Bone marrow (tissue), 2 donors: ENCODE measurements at regions not wholly inside any gene's neighbourhood (a gene's known extent, or its start where the extent isn't known, plus 50 kb on each side); places are given as distances from the start of the nearest gene placed in this dataset.
"Not testable (repeated sequence)": the region's sequence is repeated elsewhere in the genome, so short reads cannot be mapped to it uniquely, and the experiment has no call there.

ENCODE experiments used
- DNase-seq, 2 donors: peaks; one replicate each; lab custom pipeline; 2025; lab: John Stamatoyannopoulos, UW

DNA sequence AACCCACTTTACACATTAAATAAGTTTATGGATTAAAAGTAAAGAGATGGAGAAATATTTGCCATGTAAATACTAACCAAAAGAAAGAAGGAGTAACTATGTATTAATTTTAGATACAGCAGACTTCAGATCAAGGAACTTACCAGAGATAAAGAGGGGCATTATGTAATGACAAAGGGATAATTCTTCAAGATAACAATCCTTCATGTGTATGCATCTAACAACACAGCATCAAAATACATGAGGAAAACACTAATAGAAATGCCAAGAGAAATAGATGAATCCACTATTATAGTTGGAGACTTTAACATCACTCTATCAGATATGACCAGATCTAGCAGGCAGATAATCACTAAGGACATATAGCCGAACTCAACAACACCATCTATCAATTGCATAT is 149.8 kb upstream of the ANKRD55 start:
- no peak for DNase-seq

DNA sequence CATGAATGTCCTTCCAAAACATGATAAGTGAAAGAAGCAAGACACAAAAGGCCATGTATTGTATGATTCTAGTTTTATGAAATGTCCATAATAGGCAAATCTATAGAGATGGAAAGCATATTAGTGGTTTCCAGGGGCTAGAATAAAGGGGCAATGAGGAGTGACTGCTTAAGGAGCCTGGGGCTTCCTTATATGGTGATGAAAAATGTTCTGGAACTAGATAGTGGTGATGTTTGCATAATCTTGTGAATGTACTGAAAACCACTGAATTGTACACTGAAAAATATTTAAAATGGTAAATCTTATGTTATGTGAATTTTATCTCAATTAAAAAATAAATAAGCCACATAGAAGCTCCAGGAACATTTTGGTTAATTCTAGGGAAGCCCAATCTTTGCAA is 144.4 kb upstream of the ANKRD55 start:
- DNase-seq: no peak

DNA sequence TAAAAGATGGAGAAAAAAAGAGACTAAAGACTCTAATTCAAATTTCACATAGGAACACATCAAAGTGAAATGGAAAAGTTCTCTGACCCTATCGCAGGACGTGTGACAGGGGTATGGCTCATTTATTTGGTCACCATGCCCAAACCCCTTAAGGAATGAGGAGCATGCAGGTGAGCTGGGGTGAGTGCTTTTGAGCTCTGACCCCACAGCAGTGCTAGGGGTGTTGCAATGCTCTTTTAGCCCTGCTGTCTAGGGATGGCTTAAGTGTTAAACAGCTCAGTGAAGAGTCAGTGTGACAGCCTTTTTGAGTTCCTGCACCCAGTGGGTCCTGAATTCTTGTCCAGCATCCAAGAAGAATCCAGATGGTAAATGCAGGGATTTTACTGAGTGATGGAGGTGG is 143.0 kb upstream of the ANKRD55 start:
- DNase-seq: no peak

DNA sequence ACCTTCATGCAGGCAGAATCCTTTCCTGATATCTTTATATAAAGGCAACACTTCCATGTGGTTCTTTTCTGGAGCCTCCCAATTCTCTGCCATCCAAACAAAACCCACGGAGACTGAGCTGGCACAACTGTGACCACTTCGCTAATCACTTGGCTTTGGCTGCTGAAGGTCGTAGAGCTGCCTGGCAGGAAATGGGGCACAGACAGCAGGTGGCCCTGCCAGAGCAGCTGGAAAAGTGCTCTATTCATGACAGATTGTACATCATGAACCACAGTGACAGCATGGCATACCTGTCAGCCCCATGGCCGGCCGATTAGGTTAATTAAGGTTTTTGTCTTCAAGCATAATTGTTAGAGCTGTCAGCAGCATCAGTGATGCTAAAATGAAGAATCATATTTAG is 141.9 kb upstream of the ANKRD55 start:
- no peak for DNase-seq

DNA sequence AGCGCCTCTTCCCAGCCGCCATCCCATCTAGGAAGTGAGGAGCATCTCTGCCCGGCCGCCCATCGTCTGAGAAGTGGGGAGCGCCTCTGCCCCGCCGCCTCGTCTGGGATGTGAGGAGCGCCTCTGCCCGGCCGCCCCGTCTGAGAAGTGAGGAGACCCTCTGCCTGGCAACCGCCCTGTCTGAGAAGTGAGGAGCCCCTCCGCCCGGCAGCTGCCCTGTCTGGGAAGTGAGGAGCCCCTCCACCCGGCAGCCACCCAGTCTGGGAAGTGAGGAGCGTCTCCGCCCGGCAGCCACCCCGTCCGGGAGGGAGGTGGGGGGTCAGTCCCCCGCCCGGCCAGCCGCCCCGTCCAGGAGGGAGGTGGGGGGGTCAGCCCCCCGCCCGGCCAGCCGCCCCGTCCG is 139.4 kb upstream of the ANKRD55 start:
- DNase-seq: not testable (repeated sequence)

DNA sequence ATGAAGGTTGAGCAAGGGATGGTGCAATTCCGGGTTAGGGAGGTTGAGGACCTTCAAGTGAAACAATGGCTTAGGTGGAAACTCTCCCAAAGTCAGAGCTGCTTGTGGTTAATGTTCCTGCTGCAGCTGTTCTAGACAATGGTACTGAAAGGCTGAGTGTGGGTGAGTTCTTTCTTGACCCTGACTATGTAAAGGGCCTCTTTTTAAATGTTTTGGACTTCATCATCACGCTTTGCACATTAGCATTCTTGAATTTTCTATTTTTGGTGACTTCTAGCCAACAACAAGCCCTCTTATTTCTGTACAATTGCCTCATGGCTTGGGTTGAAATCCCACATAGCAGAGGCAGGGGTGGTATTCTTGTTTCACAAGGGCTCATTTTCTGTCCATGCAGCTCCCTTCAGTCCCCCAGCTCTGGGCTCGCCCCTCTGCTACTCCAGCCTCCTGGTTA is 136.3 kb upstream of the ANKRD55 start:
- DNase-seq: no peak

DNA sequence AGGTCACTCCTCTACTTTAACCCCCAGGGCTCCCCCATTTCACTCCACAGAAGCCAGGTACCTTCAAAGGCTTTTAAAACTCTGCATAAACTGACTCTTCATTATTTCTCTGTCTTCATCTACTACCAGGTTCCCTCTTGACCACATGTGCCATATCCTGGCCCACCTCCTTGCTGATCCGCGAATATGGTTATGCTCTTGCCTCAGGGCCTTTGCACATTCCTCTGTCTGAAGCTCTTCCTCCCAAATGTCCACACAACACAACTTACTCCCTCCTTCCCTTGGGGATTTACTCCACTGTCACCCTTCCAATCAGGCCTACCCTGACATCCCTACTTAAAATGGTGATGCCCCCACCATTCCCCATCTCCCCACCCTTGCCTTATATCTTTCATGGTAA is 134.6 kb upstream of the ANKRD55 start:
- DNase-seq: no peak

DNA sequence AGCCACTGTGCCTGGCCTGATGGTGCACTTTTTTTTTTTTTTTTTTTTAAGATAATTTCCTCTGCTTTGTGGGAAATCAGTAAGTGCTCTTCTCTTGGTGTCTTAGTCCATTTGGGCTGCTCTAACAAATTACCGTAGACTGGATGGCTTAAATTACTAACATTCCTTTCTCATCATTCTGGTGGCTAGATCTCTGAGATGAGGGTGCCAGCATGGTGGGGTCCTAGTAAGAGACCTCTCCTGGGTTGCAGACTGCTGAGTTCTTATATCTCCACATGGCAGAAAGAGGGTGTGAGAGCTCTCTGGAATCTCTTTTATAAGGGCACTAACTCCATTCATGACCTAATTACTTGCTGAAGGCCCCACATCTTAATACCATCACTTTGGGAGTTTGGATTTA is 133.9 kb upstream of the ANKRD55 start:
- DNase-seq: no peak

DNA sequence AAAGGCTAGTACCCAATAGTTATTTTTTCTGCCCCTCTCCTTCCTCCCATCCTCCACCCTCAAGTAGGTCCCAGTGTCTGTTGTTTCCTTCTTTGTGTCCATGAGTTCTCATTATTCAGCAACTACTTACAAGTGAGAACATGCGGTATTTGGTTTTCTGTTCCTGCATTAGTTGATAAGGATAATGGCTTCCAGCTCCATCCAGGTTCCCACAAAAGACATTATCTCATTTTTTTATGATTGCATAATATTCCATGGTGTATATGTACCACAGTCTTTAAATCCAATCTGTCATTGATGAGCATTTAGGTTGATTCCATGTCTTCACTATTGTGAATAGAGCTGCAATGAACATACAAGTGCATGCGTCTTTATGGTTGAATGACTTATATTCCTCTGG is 128.3 kb upstream of the ANKRD55 start:
- no peak for DNase-seq

DNA sequence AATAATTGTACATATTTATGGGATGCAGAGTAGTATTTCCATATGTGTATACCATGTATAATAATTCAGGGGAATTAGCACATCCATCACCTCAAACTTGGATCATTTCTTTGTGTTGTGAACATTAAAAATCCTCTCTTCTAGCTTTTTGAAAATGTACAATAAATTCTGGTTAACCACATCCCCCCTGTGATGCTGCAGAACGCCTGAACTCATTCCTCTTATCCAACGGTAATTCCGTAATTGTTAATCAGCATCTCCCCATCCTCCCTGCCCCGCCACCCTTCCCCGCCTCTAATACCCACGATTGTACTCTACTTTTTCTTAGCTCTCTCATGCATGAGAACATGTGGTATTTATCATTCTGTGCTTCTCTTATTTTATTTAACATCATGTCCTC is 127.7 kb upstream of the ANKRD55 start:
- no peak for DNase-seq

DNA sequence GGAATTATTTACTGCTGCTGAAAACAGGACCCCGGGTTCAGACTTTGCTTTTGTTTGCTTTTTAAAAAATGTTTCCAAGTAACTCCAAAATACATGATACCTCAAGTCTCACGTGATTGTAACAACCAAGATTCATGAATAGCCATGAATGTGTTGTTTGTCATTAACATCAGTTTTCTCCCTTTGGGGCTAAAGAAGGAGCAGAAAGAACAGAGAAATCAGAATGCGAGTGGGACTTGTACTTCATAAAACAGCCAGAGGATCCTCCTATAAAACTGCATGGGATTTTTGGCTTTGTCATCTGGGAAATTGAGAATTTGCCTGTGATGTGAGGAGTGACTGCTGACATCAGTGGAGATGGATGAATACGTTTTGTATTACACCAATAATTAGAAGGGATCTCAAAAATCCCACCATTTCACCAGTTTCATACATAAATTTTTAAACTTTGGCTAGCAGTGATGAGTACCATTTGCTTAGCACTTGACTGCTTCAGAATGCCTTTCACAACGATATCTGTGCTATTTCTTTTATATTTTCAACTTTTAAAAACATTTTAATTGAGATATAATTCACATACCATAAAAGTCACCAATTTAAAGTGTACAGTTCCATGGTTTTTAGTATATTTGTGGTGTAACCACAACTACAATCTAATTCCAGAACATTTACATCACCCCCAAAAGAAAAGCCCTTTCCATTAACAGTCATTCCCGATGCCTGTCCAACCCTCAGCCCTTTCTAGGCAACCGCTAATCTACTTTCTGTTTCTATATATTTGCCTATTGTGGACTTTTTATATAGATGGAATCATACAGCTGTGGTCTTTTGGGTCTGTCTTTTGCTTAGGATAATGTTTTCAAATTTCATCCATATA is 126.9 kb upstream of the ANKRD55 start:
- DNase-seq: no peak

DNA sequence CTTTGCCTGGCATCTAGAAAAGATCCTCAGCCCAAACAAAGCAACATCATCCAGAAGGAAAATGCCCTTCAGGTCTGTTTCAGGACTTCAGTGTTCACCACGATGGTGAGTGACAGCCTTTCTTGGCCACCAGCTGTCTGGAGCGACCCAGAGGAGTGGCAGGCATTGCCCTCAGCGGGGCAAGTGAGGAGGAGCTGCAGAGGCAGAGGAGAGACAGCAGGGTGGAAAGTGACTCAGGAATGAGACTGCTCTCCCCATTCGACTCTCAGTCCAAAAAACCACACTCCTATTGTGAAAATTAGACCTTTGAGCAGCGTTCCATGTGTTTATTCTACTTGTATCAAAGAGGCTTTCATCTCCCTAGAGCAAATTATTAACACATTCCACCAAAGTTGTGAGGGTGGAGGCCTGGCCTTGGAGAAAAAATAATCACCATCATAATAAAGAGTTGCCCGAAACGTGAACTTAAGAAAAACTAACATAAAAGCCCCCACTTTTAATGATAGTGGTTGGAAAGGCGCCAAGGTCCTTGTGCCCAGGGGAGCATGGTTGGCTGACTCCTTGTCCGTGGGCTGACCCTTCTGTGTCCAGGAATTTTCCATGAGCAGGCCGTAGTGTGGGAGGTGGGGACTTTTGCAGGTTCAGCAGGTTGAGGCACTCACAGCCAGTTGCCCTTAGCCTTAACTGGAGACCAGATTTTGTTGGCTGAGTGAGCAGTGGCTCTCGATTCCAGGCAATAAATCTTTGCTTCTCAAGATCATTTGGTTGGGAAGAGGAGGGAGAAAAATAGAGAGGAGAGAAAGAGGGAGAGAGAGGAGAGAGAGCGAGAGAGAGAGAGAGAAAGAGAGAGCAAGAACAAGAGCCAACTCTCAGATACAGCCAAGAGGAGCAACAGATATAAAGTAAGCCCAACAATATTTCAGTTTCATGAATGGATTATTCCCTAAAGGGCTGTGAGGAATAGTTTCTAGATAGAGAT is 125.9 kb upstream of the ANKRD55 start:
- DNase-seq: no peak

DNA sequence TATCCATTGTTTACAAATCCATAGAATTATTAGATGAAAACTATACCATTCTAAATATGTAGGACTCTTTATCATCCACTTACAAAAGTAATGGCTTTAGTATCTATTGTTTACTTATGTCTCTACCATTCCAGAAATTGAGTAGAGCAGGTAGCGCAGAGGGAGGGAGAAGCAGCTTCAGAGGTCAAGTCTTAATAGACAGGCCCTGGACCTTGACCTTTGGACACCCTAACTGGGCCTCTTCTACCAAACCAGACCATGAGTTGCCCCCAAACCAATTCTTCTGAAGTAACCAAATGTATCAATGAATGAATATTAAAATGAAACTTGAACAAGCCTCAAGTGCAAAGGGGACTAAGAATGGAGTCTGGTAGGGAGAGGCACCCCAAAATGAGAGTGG is 124.9 kb upstream of the ANKRD55 start:
- no peak for DNase-seq

DNA sequence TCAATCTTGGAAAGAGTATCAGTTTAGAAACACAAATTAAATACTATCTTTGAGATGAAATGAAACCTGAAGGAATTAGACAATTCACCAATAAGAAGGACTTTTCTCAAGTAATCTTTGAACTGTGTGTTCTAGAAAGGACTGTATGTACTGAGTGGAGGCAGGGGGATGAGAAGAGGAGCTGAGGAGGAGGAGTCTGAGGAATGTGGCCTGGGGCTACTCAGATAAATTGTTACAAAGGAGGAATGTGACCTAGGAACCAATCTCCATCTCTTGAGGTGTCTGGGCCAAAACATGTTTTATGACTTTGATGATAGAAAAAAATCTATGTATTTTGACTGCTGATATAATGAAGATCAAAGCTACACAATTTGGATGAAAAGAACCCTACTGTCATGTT is 124.3 kb upstream of the ANKRD55 start:
- DNase-seq: no peak

DNA sequence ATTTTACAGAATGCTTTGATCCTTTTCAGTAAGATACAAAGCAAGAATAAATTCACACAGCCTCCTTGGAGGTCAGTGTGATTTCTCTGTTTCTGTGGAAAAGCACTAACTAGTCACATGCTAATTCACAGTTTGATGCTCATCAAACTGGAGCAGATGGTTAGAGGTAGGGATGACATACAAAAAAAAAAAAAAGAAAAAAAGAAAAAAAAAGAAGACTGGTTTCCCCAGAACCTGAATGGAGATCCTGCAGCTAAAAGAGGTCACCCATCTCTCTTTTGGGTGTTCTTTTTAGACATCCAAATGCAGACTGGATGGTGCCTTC is 123.7 kb upstream of the ANKRD55 start:
- no peak for DNase-seq

DNA sequence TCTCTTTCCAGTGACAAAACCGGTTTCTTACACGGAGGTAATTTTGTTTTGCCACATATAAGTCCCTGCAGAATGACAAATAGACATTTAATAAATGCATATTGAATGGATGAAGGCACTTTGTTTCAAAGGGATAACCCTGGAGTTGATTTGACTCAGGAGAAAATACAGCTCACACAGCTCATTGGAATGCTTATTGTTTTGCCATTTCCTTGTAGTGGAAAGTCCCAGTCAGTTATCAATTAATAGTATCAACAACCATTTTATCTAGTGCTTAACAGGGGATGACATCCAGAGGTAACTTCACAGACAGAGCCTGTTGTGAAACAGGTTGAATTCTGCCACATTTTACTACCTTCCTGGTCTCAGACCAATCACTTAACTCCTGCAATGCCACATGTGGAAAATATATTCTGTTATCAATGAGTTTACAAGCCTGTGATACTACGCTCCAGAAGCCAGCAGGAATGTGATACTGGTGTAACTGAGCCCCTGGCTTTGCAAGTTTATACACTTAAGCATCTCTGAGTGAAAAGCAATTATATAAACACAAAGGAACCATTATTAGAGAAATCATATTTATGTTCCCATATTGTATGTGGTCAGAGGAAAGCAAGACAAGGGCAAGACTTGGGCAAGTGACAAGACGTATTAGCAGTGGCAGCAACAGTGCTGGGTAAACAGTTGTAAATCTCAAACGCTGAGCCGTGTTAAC is 123.1 kb upstream of the ANKRD55 start:
- no peak for DNase-seq

DNA sequence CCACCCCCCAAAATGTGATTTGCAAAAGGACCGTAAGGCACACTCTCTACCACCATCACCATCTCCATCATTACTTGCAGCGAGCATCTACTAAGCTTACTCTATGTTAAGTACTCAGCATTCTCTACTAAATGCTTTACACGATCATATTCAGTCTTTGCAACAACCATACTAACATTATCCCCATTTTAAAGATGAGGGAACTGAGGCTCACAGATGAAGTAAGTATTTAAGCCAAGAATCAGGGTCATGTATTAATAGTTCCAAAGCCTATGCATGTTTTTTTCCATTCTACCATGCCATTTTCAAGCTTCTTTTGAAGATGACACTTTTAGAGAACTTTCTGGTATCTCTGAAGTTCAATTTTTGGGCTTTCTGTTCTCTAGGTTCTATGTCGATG is 121.7 kb upstream of the ANKRD55 start:
- DNase-seq: no peak

DNA sequence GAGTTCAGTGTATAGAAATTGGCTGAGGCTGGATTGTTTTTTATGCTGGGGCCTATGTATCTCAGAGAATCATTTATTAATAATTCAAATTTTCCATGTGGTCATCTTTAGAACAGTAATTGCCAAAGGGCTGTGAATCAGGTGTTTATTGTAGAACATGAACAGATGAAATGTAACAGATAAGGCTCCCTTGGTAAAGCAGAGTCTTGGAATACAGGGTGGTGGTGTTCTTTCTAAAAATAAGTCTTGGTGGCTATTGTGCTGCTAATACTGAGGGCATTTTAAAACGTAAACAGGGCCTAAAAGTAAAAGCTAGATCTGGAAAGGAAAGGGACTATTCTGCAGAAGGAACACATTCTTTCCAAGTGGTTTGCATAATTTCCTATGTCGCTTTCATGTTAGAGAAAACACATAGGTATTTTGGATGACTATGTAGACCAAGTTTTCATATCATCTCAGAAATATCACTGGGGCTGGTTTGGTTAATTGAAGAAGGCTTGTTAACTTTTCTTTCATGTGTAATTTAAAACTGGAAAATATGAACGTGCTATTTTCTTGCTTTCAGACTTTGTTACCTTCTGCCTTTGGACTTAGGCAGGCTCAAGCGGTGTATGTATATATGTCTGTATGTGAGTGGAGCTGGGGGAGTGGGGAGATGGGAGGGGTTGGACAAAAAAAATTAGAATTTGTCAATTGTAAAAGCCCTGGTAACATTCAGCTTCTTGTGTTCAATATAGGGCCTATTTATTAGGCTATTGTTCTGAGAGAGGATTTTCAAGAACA is 119.9 kb upstream of the ANKRD55 start:
- DNase-seq: no peak

DNA sequence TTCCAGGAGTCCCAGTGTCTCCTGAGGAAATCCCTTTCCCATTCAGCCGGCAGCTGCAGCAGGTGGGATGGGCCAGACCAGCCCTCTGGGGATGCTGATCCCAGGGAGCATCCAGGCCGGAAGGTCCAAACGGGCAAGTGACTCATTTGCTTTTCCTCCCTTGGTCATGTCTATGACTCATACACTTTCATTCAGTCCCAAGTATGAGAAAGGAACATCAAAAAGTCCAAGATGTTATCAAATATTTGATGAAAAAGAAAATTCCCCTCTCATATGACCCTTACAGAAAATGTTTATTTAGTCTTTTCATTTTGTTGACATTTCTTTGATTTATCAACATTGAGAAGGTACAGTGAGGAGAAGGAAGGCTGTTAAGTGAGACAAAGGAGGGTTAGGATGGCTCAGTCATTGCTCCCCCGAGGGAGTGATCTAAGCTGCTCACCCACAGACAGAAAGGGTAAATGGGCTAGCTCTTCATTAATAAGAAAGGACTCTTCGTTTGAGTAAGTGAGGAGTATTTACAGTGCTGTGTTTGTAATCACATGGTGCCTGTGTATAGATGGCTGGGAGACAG is 117.6 kb upstream of the ANKRD55 start:
- DNase-seq: no peak

DNA sequence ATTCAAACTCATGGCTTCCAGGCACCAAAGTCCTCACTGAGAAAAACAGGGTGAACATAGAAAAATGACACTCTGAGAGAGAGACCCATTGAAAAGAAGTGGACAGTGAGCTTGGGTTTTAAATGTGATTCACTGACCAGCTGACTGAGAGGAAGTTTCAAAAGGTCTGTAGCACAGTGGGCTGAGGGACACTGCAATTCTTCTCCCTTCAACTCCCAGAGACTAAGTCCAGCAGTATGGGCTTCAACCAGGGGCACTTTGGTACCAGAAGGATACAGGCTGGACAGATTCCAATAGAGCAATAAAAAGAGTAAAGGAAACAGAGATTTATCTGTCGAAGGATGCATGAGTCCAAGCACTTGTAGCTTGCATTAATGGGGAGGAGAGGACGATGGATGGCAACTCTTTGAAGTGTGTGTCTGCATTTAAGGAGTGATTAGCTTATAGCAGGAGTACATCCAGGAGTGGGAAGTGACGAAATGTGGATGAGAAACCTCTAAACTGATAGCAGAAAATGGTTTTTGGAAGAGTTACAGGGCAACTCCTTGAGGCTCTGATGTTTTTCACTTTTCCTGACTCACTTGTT is 117.0 kb upstream of the ANKRD55 start:
- DNase-seq: no peak

DNA sequence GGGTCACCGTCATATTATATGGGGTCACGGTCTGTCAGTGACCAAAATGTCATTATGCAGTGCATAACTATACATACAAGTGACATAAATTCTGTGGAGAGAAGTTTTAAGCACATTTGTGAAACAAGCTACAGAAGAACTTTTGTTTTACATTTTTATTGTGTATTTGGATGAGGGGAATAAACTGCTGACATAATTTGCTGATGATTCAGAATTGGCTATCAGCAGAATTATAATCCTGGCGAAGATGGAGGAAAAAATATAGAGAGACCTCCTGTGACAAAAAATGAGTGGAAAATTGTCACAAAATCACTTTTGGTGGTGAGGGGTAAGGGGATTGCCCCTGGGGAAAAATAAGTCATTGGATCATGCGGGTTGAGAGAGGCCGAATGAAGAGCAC is 116.3 kb upstream of the ANKRD55 start:
- no peak for DNase-seq
